GM18867 (cell line): ENCODE measurements at regions not wholly inside any gene's neighbourhood (a gene's known extent, or its start where the extent isn't known, plus 50 kb on each side); places are given as distances from the start of the nearest gene placed in this dataset.

ENCODE experiments used
- ATAC-seq: cut with Tn5 transposase; IDR thresholded peaks from one replicate; pipeline ENCODE4 v1.9.1; 2021; ENCODE audit warnings: mild to moderate bottlenecking, moderate library complexity; ENCODE audit not compliant: unreplicated experiment

GRCh38 chr5:98624145-98624880 is 149.2 kb upstream of the RGMB start:
- ATAC-seq: no peak

DNA sequence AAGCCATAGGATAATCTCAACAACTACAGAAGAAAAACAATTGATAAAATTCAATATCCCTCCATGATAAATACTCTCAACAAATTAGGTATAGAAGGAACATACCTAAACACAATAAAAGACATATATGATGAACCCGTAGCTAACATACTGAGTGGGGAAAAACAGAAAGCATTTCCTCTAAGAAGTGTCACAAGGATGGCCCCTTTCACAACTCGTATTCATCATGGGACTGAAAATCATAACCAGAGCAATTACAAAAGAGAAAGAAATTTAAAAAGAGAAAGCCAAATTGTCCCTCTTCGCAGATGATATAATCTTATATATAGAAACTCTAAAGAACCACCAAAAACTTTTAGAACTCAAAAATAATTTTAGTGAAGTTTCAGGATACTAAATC is 146.3 kb upstream of the RGMB start:
- peak; percentile 53 for ATAC-seq

DNA sequence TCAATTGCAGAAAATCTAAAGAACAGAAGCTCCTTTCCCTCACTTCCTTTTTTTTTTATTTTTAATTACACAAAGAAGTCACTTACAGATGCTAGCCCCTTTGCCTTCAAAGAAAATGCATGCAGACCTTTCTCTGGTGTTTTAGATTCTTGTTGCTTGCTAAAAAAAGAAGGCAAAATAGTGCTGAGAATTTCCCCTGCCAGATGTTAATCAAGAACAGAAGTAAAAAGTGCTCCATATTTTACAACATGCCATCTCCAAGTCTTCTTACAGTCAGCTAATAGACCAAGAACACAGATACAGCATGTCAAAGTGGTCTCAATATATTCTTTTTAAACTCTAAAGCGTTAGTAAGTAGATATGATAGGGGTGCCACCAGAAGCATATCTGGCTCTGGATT is 142.8 kb upstream of the RGMB start:
- ATAC-seq: no peak

GRCh38 chr5:98631311-98632054 is 142.0 kb upstream of the RGMB start:
- no peak for ATAC-seq

- no peak for ATAC-seq
These were observed 137.8 kb upstream of the RGMB start for GRCh38 chr5:98635656-98636055.

DNA sequence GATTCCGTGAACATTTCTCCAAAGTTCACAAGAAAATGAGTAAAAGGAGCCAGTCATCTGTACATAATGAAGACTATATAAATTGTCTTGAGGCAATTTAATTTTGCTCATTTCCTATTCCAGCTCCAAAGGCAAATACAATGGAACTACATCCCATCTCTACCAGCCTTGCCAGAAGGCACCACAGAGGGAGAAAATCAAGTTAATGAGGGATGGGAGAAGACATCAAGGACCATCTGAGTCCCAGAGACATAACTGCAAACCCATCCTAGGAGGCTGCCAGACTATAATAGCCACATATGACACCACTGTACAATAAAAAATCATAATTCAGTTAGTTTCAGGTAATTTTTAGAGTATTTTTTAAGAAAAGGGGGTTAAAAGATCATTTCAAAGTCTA is 136.3 kb upstream of the RGMB start:
- no peak for ATAC-seq

DNA sequence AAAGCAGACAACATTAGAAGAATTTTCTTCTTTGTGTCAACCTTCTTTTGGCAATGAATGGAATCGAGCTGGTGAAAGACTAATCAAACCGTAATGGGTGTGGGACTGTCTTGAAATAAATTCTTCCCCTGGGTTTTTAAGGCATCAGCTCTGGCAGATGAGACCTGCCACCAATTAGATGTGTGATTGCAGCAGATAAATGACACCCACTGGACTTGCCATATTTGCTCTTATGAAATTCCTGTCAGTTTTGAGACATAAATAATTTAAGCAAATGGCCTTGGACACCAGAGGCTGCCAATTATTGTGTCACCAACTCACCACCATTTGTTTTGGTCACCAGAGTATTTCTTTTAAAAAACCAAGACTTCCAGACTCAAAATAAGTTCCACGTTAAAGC is 135.9 kb upstream of the RGMB start:
- no peak for ATAC-seq

GRCh38 chr5:98638111-98638510 is 135.4 kb upstream of the RGMB start:
- ATAC-seq: no peak

DNA sequence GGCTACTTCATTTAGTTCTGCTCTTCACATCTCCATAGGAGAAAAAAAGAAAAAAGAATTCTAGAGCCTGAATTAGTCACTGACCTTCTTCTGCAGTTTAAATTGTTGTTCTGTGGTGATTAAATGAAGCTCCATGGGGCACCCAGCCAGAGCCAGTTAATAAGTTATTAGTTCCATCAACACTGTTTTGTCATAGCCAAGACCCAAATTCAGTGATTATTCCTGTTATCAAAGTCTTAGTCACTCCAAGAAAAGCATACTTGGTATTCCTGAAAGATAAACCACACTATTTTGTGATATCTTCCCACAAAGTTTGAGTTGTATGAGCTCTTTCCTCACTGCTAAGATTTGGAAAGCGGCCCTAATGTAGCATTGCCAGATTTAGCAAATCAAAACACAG is 134.8 kb upstream of the RGMB start:
- no peak for ATAC-seq

DNA sequence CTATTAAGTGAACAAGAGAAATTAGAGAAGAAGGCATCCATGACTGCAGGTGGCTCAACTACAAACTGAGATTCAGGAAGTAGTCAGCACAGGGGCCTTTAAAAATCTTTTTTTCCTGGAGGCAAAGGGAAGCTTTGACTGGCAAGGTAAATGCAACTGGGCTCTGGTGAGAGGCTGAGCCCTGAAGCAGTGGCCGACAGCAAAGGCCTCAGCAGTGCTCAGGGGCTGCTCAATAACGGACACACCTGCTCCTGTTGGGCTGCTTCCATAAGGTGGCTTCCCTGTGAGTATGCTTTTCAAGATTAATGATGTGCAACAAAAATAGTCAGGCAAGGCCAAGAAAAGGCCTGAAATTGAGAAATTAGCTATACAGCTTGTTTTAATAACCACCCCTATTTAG is 134.2 kb upstream of the RGMB start:
- no peak for ATAC-seq

GRCh38 chr5:98641671-98642070 is 131.8 kb upstream of the RGMB start:
- ATAC-seq: no peak

DNA sequence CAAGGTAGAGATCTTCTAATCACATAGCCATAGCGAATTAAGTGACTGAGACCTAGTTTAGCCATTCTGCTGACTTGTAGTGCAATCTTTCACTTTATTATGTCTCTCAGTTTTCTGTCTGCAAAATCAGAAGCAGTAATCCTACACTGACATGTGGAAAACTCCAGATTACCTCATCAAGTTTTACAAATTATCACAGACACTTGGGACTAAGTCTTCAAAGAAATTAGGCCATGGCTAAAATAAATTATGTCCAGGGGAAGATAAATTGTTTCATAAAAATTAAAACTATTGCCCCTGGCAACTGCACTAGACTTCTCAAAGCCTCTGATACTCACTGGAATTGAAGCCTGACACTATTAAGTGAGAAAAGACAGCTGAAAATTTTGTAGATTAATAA is 129.9 kb upstream of the RGMB start:
- ATAC-seq: no peak

GRCh38 chr5:98651715-98652114 is 121.7 kb upstream of the RGMB start:
- no peak for ATAC-seq

DNA sequence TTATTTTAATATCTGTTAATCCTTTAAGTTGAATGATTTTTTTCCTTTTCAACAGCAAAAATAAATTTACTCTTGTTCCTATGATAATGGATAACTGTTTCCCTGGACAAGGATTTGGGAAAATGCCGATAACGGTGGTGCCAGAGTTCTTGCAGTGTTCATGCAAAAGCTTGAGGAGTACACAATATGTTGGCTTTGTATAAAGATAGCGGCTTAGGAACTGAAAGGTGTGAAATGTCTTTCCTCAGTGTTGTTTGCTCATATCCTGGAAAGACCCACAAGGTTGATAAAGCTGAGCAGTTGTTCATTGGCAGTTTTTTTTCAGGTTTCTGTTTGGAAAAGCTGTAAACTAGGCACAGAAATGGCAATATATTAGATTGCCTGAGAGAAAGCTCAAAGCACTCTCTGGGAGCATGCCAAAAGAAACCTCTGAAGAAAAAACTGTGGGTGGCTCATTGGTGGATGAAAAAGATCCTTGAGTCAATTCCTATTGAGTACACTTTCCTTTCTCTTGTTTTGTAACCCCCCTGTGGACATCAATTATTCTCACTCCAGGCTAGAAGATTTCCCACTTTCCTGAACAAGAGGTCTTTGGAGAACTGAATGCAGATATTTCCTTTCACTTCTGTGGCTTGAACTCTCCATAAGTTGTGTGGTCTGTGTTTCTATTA is 117.2 kb upstream of the RGMB start:
- no peak for ATAC-seq

DNA sequence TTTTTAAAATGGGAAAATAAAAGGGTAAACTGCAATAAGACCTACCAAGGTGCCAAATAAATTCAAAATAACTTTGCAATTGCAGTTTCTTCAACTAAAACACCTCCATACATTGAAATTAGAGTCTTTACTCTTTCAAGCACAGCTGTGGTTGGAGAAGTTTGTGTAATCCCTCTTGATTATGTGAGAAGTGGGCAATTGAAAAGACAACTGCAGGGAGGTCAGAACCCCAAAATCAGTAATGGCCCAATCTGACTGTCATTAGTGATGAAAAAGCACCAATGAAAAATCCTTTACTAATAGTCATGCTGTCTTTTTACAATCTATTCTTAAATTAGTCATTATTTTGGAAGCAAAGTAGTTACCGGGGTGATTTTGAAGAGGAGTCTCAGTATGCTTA is 116.7 kb upstream of the RGMB start:
- no peak for ATAC-seq

- no peak for ATAC-seq
These were observed 115.9 kb upstream of the RGMB start for GRCh38 chr5:98657559-98657958.

DNA sequence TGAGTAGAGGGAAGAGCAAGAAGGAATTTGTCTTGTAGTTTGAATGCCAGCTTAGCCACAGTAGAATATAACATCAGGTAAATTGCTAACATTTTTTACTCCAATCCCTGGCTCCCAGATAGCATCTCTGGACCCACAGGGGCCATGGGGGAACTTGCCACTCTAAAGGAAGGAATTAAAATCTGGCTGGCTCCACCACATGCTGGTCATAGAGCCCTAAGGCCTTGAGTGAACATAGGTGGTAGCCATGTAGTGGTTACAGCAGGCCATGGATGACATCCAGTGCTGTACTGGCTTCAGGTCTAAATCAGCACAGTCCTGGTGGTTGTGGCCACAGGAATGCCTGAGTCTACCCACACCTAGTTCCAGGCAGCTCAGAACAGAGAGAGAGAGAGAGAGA is 109.9 kb upstream of the RGMB start:
- ATAC-seq: no peak

GRCh38 chr5:98664736-98665135 is 108.7 kb upstream of the RGMB start:
- no peak for ATAC-seq

GRCh38 chr5:98679963-98680362 is 93.5 kb upstream of the RGMB start:
- no peak for ATAC-seq

DNA sequence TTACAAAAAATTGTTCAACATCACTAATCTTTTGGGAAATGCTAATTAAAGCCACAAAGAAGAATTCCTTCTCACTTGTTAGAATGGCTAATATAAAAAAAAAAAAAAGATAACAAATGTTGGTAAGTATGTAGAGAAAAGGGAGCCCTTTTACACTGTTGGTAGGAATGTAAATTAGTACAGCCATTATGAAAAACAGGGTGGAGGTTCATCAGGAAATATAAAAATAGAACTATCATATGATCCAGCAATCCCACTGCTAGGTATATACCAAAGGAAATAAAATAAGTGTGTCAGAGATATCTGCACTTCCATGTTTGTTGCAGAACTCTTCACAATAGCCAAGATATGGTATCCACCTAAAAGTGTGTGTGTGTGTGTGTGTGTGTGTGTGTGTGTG is 83.5 kb upstream of the RGMB start:
- ATAC-seq: no peak

DNA sequence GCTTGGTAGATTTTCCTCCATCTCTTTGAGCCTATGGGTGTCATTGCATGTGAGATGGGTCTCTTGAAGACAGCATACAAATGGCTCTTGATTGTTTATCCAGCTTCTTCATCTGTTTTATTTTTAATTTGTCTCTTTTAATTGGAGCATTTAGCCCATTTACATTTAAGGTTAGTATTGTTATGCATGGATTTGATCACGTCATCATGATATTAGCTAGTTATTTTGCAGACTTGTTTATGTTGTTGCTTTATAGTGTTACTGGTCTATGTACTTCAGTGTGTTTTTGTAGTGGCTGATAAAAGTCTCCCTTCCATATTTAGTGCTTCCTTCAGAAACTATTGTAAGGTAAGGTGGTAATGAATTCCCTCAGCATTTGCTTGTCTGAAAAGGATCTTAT is 78.6 kb upstream of the RGMB start:
- ATAC-seq: no peak

- no peak for ATAC-seq
These were observed 75.1 kb upstream of the RGMB start for GRCh38 chr5:98698359-98698758.
